HepG2 (cell line): ENCODE measurements at regions not wholly inside any gene's neighbourhood (a gene's known extent, or its start where the extent isn't known, plus 50 kb on each side); places are given as distances from the start of the nearest gene placed in this dataset.

Experiments
- ATAC-seq: fragments of 200-7000 bp; cut with Tn5 transposase; 3 replicates; pipeline ENCODE4 v1.9.1; 2020; ENCODE audit warnings: mild to moderate bottlenecking, moderate library complexity
- BruUV-seq: library from RNA; stranded (reverse); fragments of 400-500 nt; replicated peaks from 2 replicates; lab custom pipeline; 2021; lab: Mats Ljungman, UMichigan
- CTCF ChIA-PET: fragments of 300-600 bp; formaldehyde crosslinking; extraction: SDS; loops from one replicate; lab custom pipeline; 2021; ENCODE audit warnings: low total read pairs, inconsistent platforms, low intra/inter-chr PET ratio; lab: Yijun Ruan, JAX
- POLR2A ChIA-PET: fragments of 350-600 bp; sonication (Branson Sonifier 250); formaldehyde crosslinking; loops from one replicate; lab custom pipeline; 2020; ENCODE audit warnings: antibody characterized with exemption, inconsistent platforms; lab: Yijun Ruan, JAX
- DNase-seq: peaks from one replicate; pipeline ENCODE4 v3.0.0-alpha.2; 2015; ENCODE audit warnings: low spot score
- FAIRE-seq: peaks from 3 replicates; lab custom pipeline; 2011; peaks lifted over from hg19 to GRCh38; lab: Jason Lieb, UNC
- H2AFZ ChIP-seq: one replicate; pipeline ENCODE4 v1.6.1; 2011; ENCODE audit warnings: low read length, inconsistent platforms
- H3K27ac ChIP-seq: fragments of 300-600 bp; 3 replicates; pipeline ENCODE4 v1.8.0; 2011; ENCODE audit warnings: mixed run types, mild to moderate bottlenecking, mixed read lengths, low read length, inconsistent platforms; ENCODE audit not compliant: insufficient read depth; ENCODE audit errors: extremely low read length
- H3K27me3 ChIP-seq, 2 experiments: fragments of 200-600 bp in 1 of 2; 2 replicates in 1 of 2; 3 replicates in 1 of 2; pipeline versions ENCODE4 v1.6.0 to v1.8.0; 2011; ENCODE audit warnings: low read length in 2 of 2, mild to moderate bottlenecking in 2 of 2, moderate library complexity in 2 of 2, inconsistent platforms in 1 of 2; ENCODE audit not compliant: insufficient read depth in 2 of 2, control insufficient read depth in 1 of 2
- H3K36me3 ChIP-seq, 2 experiments: fragments of 200-600 bp in 1 of 2; replicated peaks in 1 of 2; 2 replicates in 1 of 2; 3 replicates in 1 of 2; pipeline versions ENCODE4 v1.5.1 to v1.8.0; 2011; ENCODE audit warnings: low read length in 2 of 2, inconsistent platforms in 1 of 2; ENCODE audit not compliant: insufficient read depth in 2 of 2, control insufficient read depth in 1 of 2
- H3K4me1 ChIP-seq: 2 replicates; pipeline ENCODE4 v1.5.1; 2012; ENCODE audit warnings: low read length, inconsistent platforms; ENCODE audit not compliant: insufficient read depth
- H3K4me2 ChIP-seq: 2 replicates; pipeline ENCODE4 v1.6.0; 2011; ENCODE audit warnings: low read depth, low read length, inconsistent platforms
- H3K4me3 ChIP-seq, 3 experiments: fragments of 200-600 bp in 1 of 3; sonication (generic), shearing (Covaris generic) in 1 of 3; replicated peaks in 1 of 3; 2 replicates each; pipeline ENCODE4 v1.5.1; 2011 to 2016; ENCODE audit warnings: low read length in 3 of 3, inconsistent platforms in 2 of 3, low read depth in 2 of 3, mild to moderate bottlenecking in 2 of 3, control low read depth in 1 of 3, mixed read lengths in 1 of 3; ENCODE audit not compliant: insufficient read depth in 1 of 3
- H3K79me2 ChIP-seq: one replicate; pipeline ENCODE4 v1.6.1; 2011; ENCODE audit warnings: low read length, inconsistent platforms; ENCODE audit not compliant: insufficient read depth
- H3K9ac ChIP-seq: 2 replicates; pipeline ENCODE4 v1.6.0; 2011; ENCODE audit warnings: mild to moderate bottlenecking, low read depth, low read length, inconsistent platforms; ENCODE audit not compliant: insufficient read depth
- H3K9me3 ChIP-seq: 2 replicates; pipeline ENCODE4 v1.5.1; 2012; ENCODE audit warnings: mild to moderate bottlenecking, low read length
- H4K20me1 ChIP-seq: 2 replicates; pipeline ENCODE4 v1.6.0; 2011; ENCODE audit warnings: inconsistent platforms, mild to moderate bottlenecking, low read length, moderate library complexity; ENCODE audit not compliant: insufficient read depth
- ARID2 ChIP-seq: sonication (generic); formaldehyde crosslinking; IDR thresholded peaks from 2 replicates; pipeline ENCODE4 v1.8.1; 2022; ENCODE audit warnings: mild to moderate bottlenecking, missing genetic modification reagents, borderline replicate concordance
- HNRNPH1 ChIP-seq: fragments of 200-400 bp; formaldehyde crosslinking; optimal IDR thresholded peaks from 2 replicates; pipeline ENCODE3; 2017; ENCODE audit warnings: mild to moderate bottlenecking, low read depth, low read length
- MAFF ChIP-seq: IDR thresholded peaks from 2 replicates; pipeline ENCODE4 v1.6.1; 2011; ENCODE audit warnings: low read depth, low read length, improper control_type of control experiment
- MAFK ChIP-seq, 2 experiments: IDR thresholded peaks in 1 of 2; conservative IDR thresholded peaks in 1 of 2; 2 replicates each; pipeline ENCODE4 v1.6.1; 2011; ENCODE audit warnings: improper control_type of control experiment in 2 of 2, low read length in 2 of 2
- MTERF4 ChIP-seq: sonication (generic); formaldehyde crosslinking; IDR thresholded peaks from 2 replicates; pipeline ENCODE4 v1.8.0; 2023; ENCODE audit warnings: mild to moderate bottlenecking, missing genetic modification reagents
- SIN3A ChIP-seq: IDR thresholded peaks from 2 replicates; pipeline ENCODE4 v1.6.1; 2011; ENCODE audit warnings: low read depth, mild to moderate bottlenecking, control low read depth, low read length, borderline replicate concordance
- TOPORS ChIP-seq: sonication (generic); formaldehyde crosslinking; IDR thresholded peaks from 2 replicates; pipeline ENCODE4 v1.8.0; 2023; ENCODE audit warnings: mild to moderate bottlenecking, missing genetic modification reagents
- ZNF615 ChIP-seq: sonication (generic); formaldehyde crosslinking; IDR thresholded peaks from 2 replicates; pipeline ENCODE4 v1.5.0; 2020; ENCODE audit warnings: mild to moderate bottlenecking, missing genetic modification reagents, borderline replicate concordance
- ZNF703 ChIP-seq: sonication (generic); formaldehyde crosslinking; IDR thresholded peaks from 2 replicates; pipeline ENCODE4 v1.5.1; 2020; ENCODE audit warnings: missing genetic modification reagents, mild to moderate bottlenecking, moderate library complexity, borderline replicate concordance
- WGBS: methylation state at CpG from one replicate; pipeline ENCODE4 v1.1.6; 2017; ENCODE audit warnings: low lambda C conversion rate; 5-methylcytosine and 5-hydroxymethylcytosine counted together
- in situ Hi-C: cut with HindIII; loops from 2 replicates; pipeline ENCODE4 v1.10.0; 2017; ENCODE audit warnings: low pct_unique_long_range_greater_than_20kb; ENCODE audit not compliant: extremely low pct_ligation_motif_present
- intact Hi-C: fragments of 100-400 bp; cut with micrococcal nuclease; formaldehyde crosslinking; loops from one replicate; pipeline ENCODE4 v1.10.0; 2022; ENCODE audit not compliant: unreplicated experiment

- no peak overlapping the region for H3K4me3 ChIP-seq
- no peak overlapping the region for H3K27ac ChIP-seq
- no peaks in the 10 kb centered on the region for H3K79me2 ChIP-seq
- intact Hi-C loops (no loop called here), in situ Hi-C loops (no loop called here)
- BruUV-seq = no TSS peak
- peak; percentile 71 to 82 for TF ChIP-seq MAFK (conservative IDR thresholded peaks at IDR 0.05 in 1 of 2, IDR thresholded peaks at IDR 0.05 in 1 of 2; ENCODE audit: low read length in 2 of 2)
- TF ChIP-seq MTERF4 = no peak
- TF ChIP-seq SIN3A = no peak
- TF ChIP-seq ZNF703 = no peak
- TF ChIP-seq ARID2 (CRISPR knock-in tag) = no peak
- TF ChIP-seq TOPORS = no peak
- TF ChIP-seq HNRNPH1 = no peak
- peak; percentile 55 for TF ChIP-seq MAFF
- no peak for TF ChIP-seq ZNF615
- ATAC-seq (no peak), DNase-seq (no peak), FAIRE-seq (no peak)
- no peaks in the 10 kb centered on the region for H3K4me1 ChIP-seq
- H3K4me2 ChIP-seq = no peak overlapping the region
- H3K9me3 ChIP-seq = no peaks in the 10 kb centered on the region
- WGBS = 0% methylated on average over 5 of the region's 5 CpGs
- H3K9ac ChIP-seq = no peak overlapping the region
- no peaks in the 10 kb centered on the region for H4K20me1 ChIP-seq
- ChIA-PET POLR2A (no interaction called here), CTCF (no interaction called here)
- H3K36me3 ChIP-seq = no peaks in the 10 kb centered on the region
- H3K27me3 ChIP-seq = no peaks in the 10 kb centered on the region; a peak in 1 of 5 replicates
- H2AFZ ChIP-seq = no peak overlapping the region
These were observed 57.2 kb upstream of the DAPP1 start for GRCh38 chr4:99759346-99759984.
